Mesenchymal stem cell (in vitro differentiated cells and primary cell): ENCODE measurements at regions not wholly inside any gene's neighbourhood (a gene's known extent, or its start where the extent isn't known, plus 50 kb on each side); places are given as distances from the start of the nearest gene placed in this dataset.
A peak's percentile ranks its signal among the peaks of the same experiment; 100 is the strongest.

ENCODE experiments used
- DNase-seq: peaks from one replicate; pipeline ENCODE4 v3.0.0-alpha.2; 2013
- H2AFZ ChIP-seq: one replicate; pipeline ENCODE4 v1.6.1; 2013; ENCODE audit warnings: low read depth, mild to moderate bottlenecking, control low read depth, inconsistent platforms, low read length, moderate library complexity
- H2AK5ac ChIP-seq: 2 replicates; pipeline ENCODE4 v1.6.1; 2013; ENCODE audit warnings: low read length, moderate library complexity, mild to moderate bottlenecking, inconsistent platforms; ENCODE audit not compliant: severe bottlenecking
- H2BK120ac ChIP-seq: one replicate; pipeline ENCODE4 v1.6.1; 2013; ENCODE audit warnings: low read depth, mild to moderate bottlenecking, inconsistent platforms, low read length, moderate library complexity
- H2BK12ac ChIP-seq, 2 experiments: one replicate each; pipeline ENCODE4 v1.6.1; 2013; ENCODE audit warnings: inconsistent platforms in 2 of 2, low read length in 2 of 2, mild to moderate bottlenecking in 2 of 2, moderate library complexity in 2 of 2, control low read depth in 1 of 2
- H2BK15ac ChIP-seq: one replicate; pipeline ENCODE4 v1.6.1; 2013; ENCODE audit warnings: mild to moderate bottlenecking, low read depth, inconsistent platforms; ENCODE audit not compliant: poor library complexity, severe bottlenecking
- H2BK5ac ChIP-seq: 2 replicates; pipeline ENCODE4 v1.6.1; 2013; ENCODE audit warnings: low read depth, mild to moderate bottlenecking, low read length, control low read depth, inconsistent platforms; ENCODE audit not compliant: poor library complexity, severe bottlenecking
- H3K14ac ChIP-seq, 2 experiments: one replicate each; pipeline ENCODE4 v1.6.1; 2013; ENCODE audit warnings: inconsistent platforms in 2 of 2, low read length in 2 of 2, control low read depth in 1 of 2, mild to moderate bottlenecking in 1 of 2, moderate library complexity in 1 of 2
- H3K18ac ChIP-seq, 2 experiments: one replicate each; pipeline ENCODE4 v1.6.1; 2013; ENCODE audit warnings: inconsistent platforms in 2 of 2, low read length in 2 of 2, control low read depth in 1 of 2, low read depth in 1 of 2, mild to moderate bottlenecking in 1 of 2
- H3K23ac ChIP-seq, 2 experiments: one replicate each; pipeline ENCODE4 v1.6.1; 2013; ENCODE audit warnings: inconsistent platforms in 2 of 2, low read length in 2 of 2, mild to moderate bottlenecking in 2 of 2, moderate library complexity in 2 of 2, control low read depth in 1 of 2
- H3K27ac ChIP-seq: 2 replicates; pipeline ENCODE4 v1.5.1; 2013; ENCODE audit warnings: mild to moderate bottlenecking, moderate library complexity, low read length, control low read depth, inconsistent platforms; ENCODE audit not compliant: poor library complexity, severe bottlenecking
- H3K27me3 ChIP-seq, 2 experiments: 2 replicates each; pipeline versions ENCODE4 v1.6.1 to v1.7.0; 2013; ENCODE audit warnings: low read length in 2 of 2, mild to moderate bottlenecking in 2 of 2, moderate library complexity in 2 of 2, control low read depth in 1 of 2, inconsistent platforms in 1 of 2; ENCODE audit not compliant: control insufficient read depth in 1 of 2, insufficient read depth in 1 of 2
- H3K36me3 ChIP-seq, 2 experiments: 2 replicates each; pipeline versions ENCODE4 v1.6.1 to v1.7.0; 2013; ENCODE audit warnings: low read length in 2 of 2, control low read depth in 1 of 2, inconsistent platforms in 1 of 2, low read depth in 1 of 2, mild to moderate bottlenecking in 1 of 2; ENCODE audit not compliant: insufficient read depth in 2 of 2, control insufficient read depth in 1 of 2
- H3K4ac ChIP-seq, 2 experiments: one replicate each; pipeline ENCODE4 v1.6.1; 2013; ENCODE audit warnings: inconsistent platforms in 2 of 2, low read length in 2 of 2, mild to moderate bottlenecking in 2 of 2, moderate library complexity in 2 of 2, control low read depth in 1 of 2, low read depth in 1 of 2
- H3K4me1 ChIP-seq: 2 replicates; pipeline ENCODE4 v1.6.1; 2013; ENCODE audit warnings: low read depth, low read length, control low read depth; ENCODE audit not compliant: control insufficient read depth, insufficient read depth
- H3K4me2 ChIP-seq: 2 replicates; pipeline ENCODE4 v1.6.1; 2013; ENCODE audit warnings: low read length, mild to moderate bottlenecking, inconsistent platforms; ENCODE audit not compliant: poor library complexity, severe bottlenecking
- H3K4me3 ChIP-seq, 2 experiments: 2 replicates each; pipeline versions ENCODE4 v1.5.1 to v1.7.0; 2013; ENCODE audit warnings: low read length in 2 of 2, mild to moderate bottlenecking in 2 of 2, control low read depth in 1 of 2, low read depth in 1 of 2; ENCODE audit not compliant: insufficient read depth in 1 of 2
- H3K79me1 ChIP-seq: replicated peaks from 2 replicates; pipeline ENCODE4 v1.6.1; 2013; ENCODE audit warnings: mild to moderate bottlenecking, control low read depth, low read length, inconsistent platforms; ENCODE audit not compliant: poor library complexity, severe bottlenecking
- H3K9ac ChIP-seq: 2 replicates; pipeline ENCODE4 v1.7.0; 2013; ENCODE audit warnings: mild to moderate bottlenecking, low read length, moderate library complexity
- H3K9me3 ChIP-seq: 2 replicates; pipeline ENCODE4 v1.7.0; 2013; ENCODE audit warnings: mild to moderate bottlenecking, low read length; ENCODE audit not compliant: control insufficient read depth
- H4K8ac ChIP-seq: one replicate; pipeline ENCODE4 v1.6.1; 2013; ENCODE audit warnings: inconsistent platforms, mild to moderate bottlenecking, low read length, moderate library complexity
- H4K91ac ChIP-seq: one replicate; pipeline ENCODE4 v1.6.1; 2013; ENCODE audit warnings: mild to moderate bottlenecking, low read length, inconsistent platforms
- WGBS: methylation state at CpG from one replicate; pipeline ENCODE4 v1.1.7; 2013; ENCODE audit warnings: mixed read lengths; 5-methylcytosine and 5-hydroxymethylcytosine counted together

DNA sequence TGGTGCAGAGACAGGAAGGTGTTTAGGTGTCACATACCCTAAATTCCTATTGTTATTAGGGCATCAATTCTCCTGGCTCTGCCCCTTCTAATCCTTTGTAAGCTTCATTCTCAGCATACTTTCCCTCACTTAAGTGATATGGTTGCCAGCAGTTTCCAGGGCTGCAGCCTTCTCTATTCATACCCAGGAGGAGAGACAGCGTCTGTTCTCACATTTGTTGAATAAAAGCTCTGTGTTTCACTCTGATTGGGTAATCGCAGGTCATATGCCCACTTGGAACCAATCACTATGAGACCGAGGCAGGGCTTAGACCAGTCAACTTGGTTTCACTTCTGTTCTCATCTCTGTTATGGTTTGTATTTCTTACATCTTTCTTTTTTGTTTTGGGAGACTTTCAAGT is 109.6 kb upstream of the MTPN start:
- Histone ChIP-seq H3K79me1 (no peaks in the 10 kb centered on the region), H2BK5ac (no peak overlapping the region)
- 87% methylated on average over 3 of the region's 3 CpGs for WGBS

DNA sequence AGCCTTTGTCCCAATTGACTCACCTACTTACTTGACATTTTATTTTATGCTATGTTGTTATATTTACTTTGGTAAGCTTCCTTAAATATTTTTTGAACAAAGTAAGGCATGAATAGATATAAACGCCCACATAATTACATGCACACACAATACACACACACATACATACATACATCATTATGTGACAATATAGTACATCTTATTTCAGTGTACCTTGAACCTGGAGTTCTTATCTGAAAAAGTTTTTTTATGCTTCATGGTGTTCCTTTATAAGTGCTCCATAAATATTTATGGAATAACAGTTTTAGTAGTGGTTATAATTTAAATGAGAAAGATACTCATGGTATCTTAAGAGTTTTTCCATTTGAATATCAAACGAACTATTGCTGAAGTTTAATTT is 102.8 kb upstream of the MTPN start:
- H3K4me2 ChIP-seq, result no peak overlapping the region
- no peak overlapping the region for H3K18ac ChIP-seq
- no peak overlapping the region for H4K8ac ChIP-seq
- H2BK5ac ChIP-seq, result no peak overlapping the region
- no peak overlapping the region for H3K27ac ChIP-seq
- no peak overlapping the region for H3K4me3 ChIP-seq
- H3K23ac ChIP-seq, result no peak overlapping the region
- H3K9me3 ChIP-seq, result no peaks in the 10 kb centered on the region
- no peak for DNase-seq
- WGBS, result no CpG with 5 or more reads among the region's 2 CpGs
- H3K9ac ChIP-seq, result no peak overlapping the region
- H3K36me3 ChIP-seq, result no peaks in the 10 kb centered on the region
- H2AFZ ChIP-seq, result no peak overlapping the region
- H3K4me1 ChIP-seq, result no peaks in the 10 kb centered on the region
- no peak overlapping the region for H2AK5ac ChIP-seq
- H4K91ac ChIP-seq, result no peak overlapping the region
- no peak overlapping the region for H3K4ac ChIP-seq
- H3K14ac ChIP-seq, result no peak overlapping the region
- H3K27me3 ChIP-seq, result no peaks in the 10 kb centered on the region
- H2BK12ac ChIP-seq, result no peak overlapping the region
- H2BK120ac ChIP-seq, result no peak overlapping the region
- H3K79me1 ChIP-seq, result no peaks in the 10 kb centered on the region
- no peak overlapping the region for H2BK15ac ChIP-seq

More for the DNA sequence above, 109.6 kb upstream of the MTPN start:
- no peaks in the 10 kb centered on the region for H3K36me3 ChIP-seq
- H2AK5ac ChIP-seq, result no peak overlapping the region
- no peak overlapping the region for H2BK15ac ChIP-seq
- H2AFZ ChIP-seq, result peak overlapping the region; percentile 51
- H3K4me3 ChIP-seq, result peak overlapping the region in 1 of 2 experiments; percentile 76
- no peak overlapping the region for H3K23ac ChIP-seq
- no peaks in the 10 kb centered on the region for H3K27me3 ChIP-seq
- no peak overlapping the region for H4K91ac ChIP-seq
- H3K14ac ChIP-seq, result no peak overlapping the region
- H3K4me2 ChIP-seq, result no peak overlapping the region
- no peaks in the 10 kb centered on the region for H3K9me3 ChIP-seq
- DNase-seq, result peak; percentile 81
- no peak overlapping the region for H3K4ac ChIP-seq
- H3K27ac ChIP-seq, result no peak overlapping the region
- H3K4me1 ChIP-seq, result no peaks in the 10 kb centered on the region
- H3K18ac ChIP-seq, result no peak overlapping the region
- no peak overlapping the region for H4K8ac ChIP-seq
- H3K9ac ChIP-seq, result peak overlapping the region; percentile 90
- H2BK12ac ChIP-seq, result no peak overlapping the region
- H2BK120ac ChIP-seq, result no peak overlapping the region

DNA sequence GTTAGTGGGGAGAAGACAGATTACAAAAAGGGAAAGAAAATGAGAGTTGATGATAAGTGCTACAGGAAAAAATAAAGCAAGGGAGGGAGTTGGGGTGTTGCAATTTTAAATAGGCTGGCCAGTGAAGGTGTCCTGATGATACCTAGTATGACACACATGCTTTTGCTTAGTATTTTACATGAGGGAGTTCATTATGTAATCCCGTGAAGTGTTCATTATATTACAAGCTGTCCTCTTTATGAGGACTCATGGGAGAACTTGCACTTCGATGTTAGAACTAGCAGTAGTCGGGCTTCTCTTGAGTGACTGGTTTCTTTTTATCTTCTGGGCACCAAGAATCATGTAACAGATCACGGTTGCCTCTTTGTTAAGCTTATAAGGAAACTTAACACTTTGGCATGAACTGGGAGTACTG is 102.3 kb upstream of the MTPN start:
- Histone ChIP-seq H2BK12ac (no peak overlapping the region), H3K4me1 (no peaks in the 10 kb centered on the region)
- WGBS, result 86% methylated on average over 4 of the region's 4 CpGs

DNA sequence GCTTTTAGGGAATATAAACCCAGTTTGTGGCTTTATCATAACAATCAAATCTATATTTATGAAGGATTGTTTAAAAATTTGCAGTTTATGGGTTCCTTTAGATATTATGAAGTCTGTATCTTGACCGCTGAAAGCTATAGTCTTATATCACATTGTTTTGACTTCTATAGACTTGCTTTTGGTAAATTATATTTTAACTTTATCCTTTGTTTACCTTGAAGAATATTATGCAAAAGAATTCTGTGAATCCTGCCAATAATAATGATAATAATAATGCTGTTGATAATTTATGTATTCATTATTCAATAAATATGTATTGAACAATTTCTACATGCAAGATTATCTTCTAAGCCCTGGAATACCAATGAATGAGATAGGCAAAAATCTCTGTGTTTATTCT is 101.9 kb upstream of the MTPN start:
- H2BK120ac ChIP-seq, result no peak overlapping the region
- H3K9me3 ChIP-seq, result no peaks in the 10 kb centered on the region
- no peaks in the 10 kb centered on the region for H3K36me3 ChIP-seq
- no peak overlapping the region for H3K18ac ChIP-seq
- H3K14ac ChIP-seq, result no peak overlapping the region
- no peak overlapping the region for H2AFZ ChIP-seq
- no peak overlapping the region for H2AK5ac ChIP-seq
- H3K4me2 ChIP-seq, result no peak overlapping the region
- WGBS, result no CpG with 5 or more reads among the region's 1 CpG
- no peak overlapping the region for H3K4ac ChIP-seq
- no peak overlapping the region for H4K91ac ChIP-seq
- H3K4me1 ChIP-seq, result no peaks in the 10 kb centered on the region
- H2BK15ac ChIP-seq, result no peak overlapping the region
- no peak overlapping the region for H3K27ac ChIP-seq
- no peak for DNase-seq
- no peak overlapping the region for H2BK12ac ChIP-seq
- H3K27me3 ChIP-seq, result no peaks in the 10 kb centered on the region
- H3K9ac ChIP-seq, result no peak overlapping the region
- H3K4me3 ChIP-seq, result no peak overlapping the region
- H3K23ac ChIP-seq, result no peak overlapping the region
- H4K8ac ChIP-seq, result no peak overlapping the region
- H2BK5ac ChIP-seq, result no peak overlapping the region
- H3K79me1 ChIP-seq, result no peaks in the 10 kb centered on the region

More for the DNA sequence above, 102.3 kb upstream of the MTPN start:
- no peaks in the 10 kb centered on the region for H3K36me3 ChIP-seq
- no peak overlapping the region for H4K91ac ChIP-seq
- H3K23ac ChIP-seq, result no peak overlapping the region
- H3K4ac ChIP-seq, result no peak overlapping the region
- H2BK5ac ChIP-seq, result no peak overlapping the region
- H4K8ac ChIP-seq, result no peak overlapping the region
- H3K9me3 ChIP-seq, result no peaks in the 10 kb centered on the region
- no peak overlapping the region for H2AFZ ChIP-seq
- no peaks in the 10 kb centered on the region for H3K79me1 ChIP-seq
- no peak overlapping the region for H2BK120ac ChIP-seq
- no peak for DNase-seq
- no peak overlapping the region for H3K4me2 ChIP-seq
- H3K27me3 ChIP-seq, result no peaks in the 10 kb centered on the region
- no peak overlapping the region for H3K9ac ChIP-seq
- no peak overlapping the region for H3K4me3 ChIP-seq
- H2BK15ac ChIP-seq, result no peak overlapping the region
- H3K18ac ChIP-seq, result no peak overlapping the region
- no peak overlapping the region for H3K14ac ChIP-seq
- H2AK5ac ChIP-seq, result no peak overlapping the region
- H3K27ac ChIP-seq, result no peak overlapping the region
